HEK293T (cell line): ENCODE measurements at regions not wholly inside any gene's neighbourhood (a gene's known extent, or its start where the extent isn't known, plus 50 kb on each side); places are given as distances from the start of the nearest gene placed in this dataset.

Experiments used
- ARNT ChIP-seq: fragments of 450-650 bp; IDR thresholded peaks from 2 replicates; pipeline ENCODE4 v1.6.1; 2017; ENCODE audit warnings: mild to moderate bottlenecking
- BHLHE40 ChIP-seq: fragments of 450-650 bp; IDR thresholded peaks from 2 replicates; pipeline ENCODE4 v1.6.1; 2016; ENCODE audit warnings: mild to moderate bottlenecking, moderate library complexity, borderline replicate concordance
- ELF4 ChIP-seq: fragments of 450-650 bp; IDR thresholded peaks from 2 replicates; pipeline ENCODE4 v1.6.1; 2017; ENCODE audit warnings: antibody characterized with exemption
- FOXA1 ChIP-seq: fragments of 450-650 bp; IDR thresholded peaks from 2 replicates; pipeline ENCODE4 v1.6.1; 2016; ENCODE audit warnings: mild to moderate bottlenecking
- FOXK2 ChIP-seq: fragments of 450-650 bp; IDR thresholded peaks from 2 replicates; pipeline ENCODE4 v1.6.1; 2016; ENCODE audit warnings: mild to moderate bottlenecking
- FOXM1 ChIP-seq: fragments of 450-650 bp; IDR thresholded peaks from 2 replicates; pipeline ENCODE4 v1.6.1; 2017; ENCODE audit warnings: mild to moderate bottlenecking, borderline replicate concordance
- LEF1 ChIP-seq: fragments of 450-650 bp; IDR thresholded peaks from 2 replicates; pipeline ENCODE4 v1.6.1; 2017; ENCODE audit warnings: mild to moderate bottlenecking, borderline replicate concordance
- PKNOX1 ChIP-seq: fragments of 450-650 bp; IDR thresholded peaks from 2 replicates; pipeline ENCODE4 v1.6.1; 2016
- SP1 ChIP-seq: fragments of 450-650 bp; IDR thresholded peaks from 2 replicates; pipeline ENCODE4 v1.6.1; 2017
- SUZ12 ChIP-seq: fragments of 450-650 bp; IDR thresholded peaks from 2 replicates; pipeline ENCODE4 v1.6.1; 2016; ENCODE audit warnings: mild to moderate bottlenecking
- TARDBP ChIP-seq: fragments of 450-650 bp; IDR thresholded peaks from 2 replicates; pipeline ENCODE4 v1.6.1; 2016
- ZNF384 ChIP-seq: fragments of 450-650 bp; IDR thresholded peaks from 2 replicates; pipeline ENCODE4 v1.6.1; 2016

GRCh38 chr3:150285601-150286000 lies 122.5 kb upstream of the TSC22D2 start:
- TF ChIP-seq LEF1: no peak
- no peak for TF ChIP-seq FOXK2
- TF ChIP-seq FOXM1: no peak
- no peak for TF ChIP-seq SP1
- TF ChIP-seq TARDBP: no peak
- no peak for TF ChIP-seq FOXA1
- no peak for TF ChIP-seq ZNF384
- no peak for TF ChIP-seq ELF4
- no peak for TF ChIP-seq PKNOX1
- no peak for TF ChIP-seq SUZ12
- no peak for TF ChIP-seq BHLHE40
- no peak for TF ChIP-seq ARNT
